GM21825 (cell line): ENCODE measurements at regions not wholly inside any gene's neighbourhood (a gene's known extent, or its start where the extent isn't known, plus 50 kb on each side); places are given as distances from the start of the nearest gene placed in this dataset.

Source experiments
- ATAC-seq: cut with Tn5 transposase; IDR thresholded peaks from one replicate; pipeline ENCODE4 v1.9.1; 2021; ENCODE audit warnings: mild to moderate bottlenecking, moderate library complexity; ENCODE audit not compliant: unreplicated experiment

DNA sequence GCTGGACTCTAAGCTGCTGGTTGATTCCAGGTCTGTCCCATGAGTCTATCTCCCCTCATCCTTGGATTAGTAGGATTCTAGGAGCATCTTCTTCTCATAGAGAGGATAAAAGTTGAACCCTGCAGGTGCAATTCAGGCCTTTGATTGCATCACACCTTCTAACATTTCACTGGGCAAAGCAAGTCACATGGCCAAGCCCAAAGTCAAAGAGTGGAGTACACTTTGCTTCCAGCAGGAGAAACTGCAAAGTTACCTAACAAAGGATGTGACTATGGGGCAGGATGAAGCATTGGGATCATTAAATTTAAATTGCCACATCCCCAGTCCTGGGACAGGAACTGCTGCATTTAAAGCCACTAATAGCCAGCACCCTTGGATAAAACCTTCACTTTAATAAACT lies 51.0 kb upstream of the EGFLAM start:
- ATAC-seq = no peak

- ATAC-seq = no peak
These were observed 55.6 kb upstream of the EGFLAM start for GRCh38 chr5:38202741-38203140.

- no peak for ATAC-seq
These were observed 57.3 kb upstream of the EGFLAM start for GRCh38 chr5:38200872-38201557.

- no peak for ATAC-seq
These were observed 61.2 kb upstream of the EGFLAM start for GRCh38 chr5:38197118-38197517.

GRCh38 chr5:38193015-38193581 lies 65.3 kb upstream of the EGFLAM start:
- ATAC-seq = no peak

DNA sequence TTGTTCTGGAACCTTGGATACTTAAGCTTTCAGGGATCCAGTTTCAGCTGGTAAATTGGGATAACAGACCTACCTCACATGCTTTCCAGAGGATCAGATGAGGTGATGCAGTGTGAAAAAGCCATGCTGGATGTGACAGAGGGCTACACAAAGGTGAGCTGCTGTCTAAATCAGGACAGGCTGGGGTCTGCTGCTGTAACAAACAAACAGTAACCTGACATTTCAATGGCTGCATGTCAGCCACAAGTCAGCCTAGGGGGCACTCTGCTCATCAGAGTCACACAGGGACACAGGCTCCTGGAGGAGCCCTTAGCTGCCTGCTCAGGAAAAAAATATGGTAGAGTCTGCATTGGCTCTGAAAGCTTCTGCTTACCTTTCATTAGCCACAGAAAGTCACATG lies 66.7 kb upstream of the EGFLAM start:
- no peak for ATAC-seq

DNA sequence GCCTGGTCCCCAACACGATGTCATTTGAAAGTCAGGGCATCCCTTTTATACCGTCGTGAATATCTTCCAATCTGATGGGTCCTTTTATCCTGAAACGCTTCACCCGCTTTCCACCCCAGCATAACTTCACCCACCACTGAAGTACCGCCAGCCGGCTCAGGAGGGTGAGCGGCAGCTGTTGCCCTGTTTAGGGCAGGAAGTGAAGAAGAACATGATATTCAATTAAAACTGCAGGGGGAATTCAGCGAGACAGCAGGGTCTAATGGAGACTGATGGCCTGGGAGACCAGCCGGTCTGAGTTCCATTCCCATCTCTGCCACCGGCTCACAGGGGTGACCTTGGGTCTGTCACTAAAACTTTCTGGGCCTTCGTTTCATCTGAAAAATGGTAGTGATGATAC lies 68.2 kb upstream of the EGFLAM start:
- no peak for ATAC-seq

- ATAC-seq = no peak
These were observed 69.3 kb upstream of the EGFLAM start for GRCh38 chr5:38189081-38189504.

DNA sequence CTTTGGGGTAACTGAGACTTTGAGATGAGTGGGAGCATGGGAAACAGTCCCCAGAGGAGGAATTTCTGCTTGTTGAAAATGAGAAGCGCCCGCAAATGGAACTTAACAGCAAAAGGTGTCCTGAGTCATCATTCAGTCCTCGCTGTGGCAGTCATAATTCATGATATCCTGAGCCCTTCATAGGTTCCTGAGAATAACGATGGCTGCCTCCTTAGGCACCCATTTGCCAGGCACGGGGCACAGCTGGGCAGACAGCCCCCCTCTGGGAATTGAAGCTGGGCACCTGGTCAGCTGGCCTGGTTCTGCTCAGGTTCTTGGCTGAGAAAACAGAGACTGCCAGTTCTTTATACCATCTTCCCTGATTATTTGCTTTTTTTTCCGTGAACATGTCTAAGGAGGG lies 69.8 kb upstream of the EGFLAM start:
- ATAC-seq = no peak

- no peak for ATAC-seq
These were observed 70.8 kb upstream of the EGFLAM start for GRCh38 chr5:38187532-38187931.

- no peak for ATAC-seq
These were observed 73.7 kb upstream of the EGFLAM start for GRCh38 chr5:38184627-38185026.

GRCh38 chr5:38182991-38183390 lies 75.4 kb upstream of the EGFLAM start:
- ATAC-seq = no peak

GRCh38 chr5:38168029-38168428 lies 90.3 kb upstream of the EGFLAM start:
- no peak for ATAC-seq

DNA sequence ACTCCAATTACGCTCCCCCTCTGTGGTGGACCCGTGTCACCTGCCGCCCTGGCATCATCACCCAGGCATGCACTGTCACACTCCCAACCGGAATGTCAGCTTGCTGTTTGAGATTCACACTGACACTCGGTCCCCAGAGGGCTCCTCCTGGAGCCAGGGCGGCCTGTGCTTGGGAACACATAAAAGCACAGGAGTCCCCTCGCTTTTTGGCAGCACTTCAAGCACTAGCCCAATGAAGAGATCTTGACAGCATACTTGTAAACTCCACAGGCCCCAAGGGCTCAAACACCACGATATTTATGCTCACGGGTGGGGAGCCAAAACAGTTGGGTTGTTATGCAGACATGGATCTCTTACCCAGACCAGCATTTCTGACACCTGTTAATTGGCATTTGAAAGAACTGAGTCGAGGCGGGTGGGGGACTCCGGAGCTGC lies 90.8 kb upstream of the EGFLAM start:
- ATAC-seq = no peak

DNA sequence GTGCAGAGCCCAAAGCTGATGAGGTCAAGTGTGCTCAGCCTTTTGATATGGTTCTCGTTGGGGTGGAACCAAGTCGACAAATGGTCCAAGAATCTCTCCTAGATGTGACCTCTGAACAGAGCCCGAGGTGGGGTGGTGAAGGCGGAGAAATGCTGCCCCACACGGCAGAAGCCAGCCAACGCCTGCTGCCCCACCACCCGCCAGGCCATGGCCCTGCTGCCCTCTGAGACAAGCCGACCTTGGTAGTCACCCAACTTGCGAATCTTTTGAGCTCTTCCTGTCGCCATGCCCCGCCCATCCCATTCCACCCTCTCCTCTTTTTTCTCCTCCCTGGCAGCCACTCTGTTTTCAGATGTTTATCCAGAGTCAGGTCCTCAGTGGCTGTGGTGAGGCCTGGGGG lies 91.5 kb upstream of the EGFLAM start:
- no peak for ATAC-seq

DNA sequence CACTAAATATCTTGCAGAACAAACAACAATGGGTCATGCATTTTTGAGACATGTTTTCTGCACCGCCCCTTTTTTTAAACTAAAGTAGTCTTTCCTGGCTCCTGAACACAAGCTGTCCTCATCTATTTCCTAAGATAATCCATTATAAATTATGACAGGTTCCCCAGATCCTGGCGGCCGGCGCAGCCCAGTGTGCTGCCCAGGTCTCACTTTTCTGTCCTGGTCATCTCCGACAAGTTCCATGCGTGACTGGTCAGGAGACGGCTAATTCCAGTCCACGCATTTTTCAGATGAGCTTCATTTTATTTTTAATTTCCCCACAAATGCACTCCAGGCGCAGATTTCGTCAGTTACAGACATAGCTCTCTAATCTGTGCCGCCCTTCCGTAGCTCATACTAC lies 92.9 kb upstream of the EGFLAM start:
- ATAC-seq = no peak

DNA sequence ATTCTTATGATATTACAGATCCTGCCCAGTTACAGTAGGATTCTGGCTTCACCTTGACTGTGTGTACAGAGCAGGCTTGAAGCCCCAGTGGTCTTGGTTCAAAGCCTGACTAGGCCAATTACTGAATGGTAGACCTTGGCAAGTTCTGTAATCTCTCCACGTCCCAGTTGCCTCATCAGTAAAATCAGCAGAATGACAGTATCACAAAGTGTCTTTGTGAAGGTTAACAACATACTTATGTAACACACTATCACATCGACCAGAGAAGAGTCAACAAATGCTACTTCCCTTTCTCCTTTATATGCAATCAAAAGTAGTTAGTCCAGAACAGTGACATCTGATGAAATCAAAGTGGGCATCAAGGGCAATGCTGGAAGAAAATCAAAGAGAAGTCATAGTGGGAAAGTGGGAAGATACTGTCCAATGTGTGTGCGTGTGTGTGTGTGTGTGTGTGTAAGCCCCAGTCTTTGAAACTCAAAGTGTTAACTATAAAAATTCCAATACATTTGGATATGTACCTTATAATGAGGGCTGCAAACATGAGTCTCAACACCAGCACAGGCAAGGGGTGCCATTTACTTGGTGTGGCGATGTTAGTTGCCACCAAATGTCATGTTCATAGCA lies 93.5 kb upstream of the EGFLAM start:
- ATAC-seq = no peak

DNA sequence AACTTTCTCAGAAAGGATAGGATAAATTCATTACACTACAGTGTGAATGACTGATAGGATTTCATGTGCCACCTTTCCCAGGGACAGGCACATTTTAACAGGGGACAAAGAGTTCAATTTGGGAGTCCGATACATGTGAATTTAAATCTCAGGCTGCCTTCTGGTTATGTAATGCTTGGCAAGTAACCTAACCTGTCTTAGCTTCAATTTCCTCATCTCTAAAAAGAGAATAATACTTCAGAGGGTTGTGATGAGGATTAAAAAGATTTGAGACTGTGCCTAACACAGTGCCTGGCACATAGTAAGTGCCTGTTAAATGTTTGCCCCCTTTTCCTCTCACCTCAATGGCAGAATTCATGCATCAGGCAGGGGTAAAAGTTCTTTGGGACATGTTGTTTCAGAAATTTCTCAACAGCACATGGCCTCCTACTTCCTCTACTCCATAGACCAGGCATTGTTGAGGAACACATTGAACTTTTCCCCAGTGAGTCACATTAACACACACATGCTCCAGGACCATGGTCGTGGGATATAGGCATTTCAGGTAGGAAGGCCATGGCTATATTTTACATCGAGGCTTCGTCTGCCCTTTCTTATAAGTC lies 94.6 kb upstream of the EGFLAM start:
- no peak for ATAC-seq

DNA sequence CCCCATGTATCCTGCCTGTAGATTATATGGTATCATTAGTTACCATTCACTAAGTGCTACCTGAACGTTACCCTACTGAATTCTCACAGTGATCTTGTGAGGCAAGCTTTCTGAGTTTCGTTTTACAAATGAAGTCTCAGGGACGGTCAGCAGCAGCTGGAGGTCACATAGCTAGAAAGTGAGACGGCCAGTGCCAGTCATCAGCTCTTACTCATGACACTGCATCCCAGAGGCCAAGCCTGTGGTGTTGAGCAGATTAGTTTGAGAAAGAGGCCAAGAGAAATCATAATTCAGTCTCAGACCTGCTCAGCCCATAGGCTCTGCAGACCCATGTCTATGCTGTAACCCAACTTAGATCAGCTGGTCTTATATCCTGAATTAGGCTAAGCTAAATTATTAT lies 95.7 kb upstream of the EGFLAM start:
- ATAC-seq = no peak

DNA sequence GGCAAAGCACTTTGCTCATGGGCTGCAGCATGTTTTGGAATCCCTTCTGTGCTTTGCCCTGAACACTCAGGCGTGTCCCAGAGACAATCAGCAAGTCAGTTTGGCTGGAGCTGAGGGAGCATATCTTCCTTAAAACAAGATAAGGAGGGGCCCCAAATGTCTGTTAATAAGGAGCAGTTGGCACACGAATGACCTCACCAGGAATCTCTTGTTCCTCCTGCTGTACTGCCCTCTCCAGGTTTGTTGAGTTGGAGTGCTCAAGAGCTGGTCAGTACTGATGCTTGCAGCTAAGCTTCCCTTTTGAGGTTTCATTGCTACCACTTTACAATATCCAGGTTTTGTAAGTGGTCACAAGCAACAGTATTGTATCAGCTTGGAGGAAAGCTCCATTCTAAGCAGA lies 101.3 kb upstream of the EGFLAM start:
- ATAC-seq = no peak

GRCh38 chr5:38154615-38155204 lies 103.6 kb upstream of the EGFLAM start:
- ATAC-seq = no peak

- no peak for ATAC-seq
These were observed 106.5 kb upstream of the EGFLAM start for GRCh38 chr5:38151878-38152277.
